ENCODE measurements at regions not wholly inside any gene's neighbourhood (a gene's known extent, or its start where the extent isn't known, plus 50 kb on each side); places are given as distances from the start of the nearest gene placed in this dataset.
"Not testable (repeated sequence)": the region's sequence is repeated elsewhere in the genome, so short reads cannot be mapped to it uniquely, and the experiment has no call there.

DNA sequence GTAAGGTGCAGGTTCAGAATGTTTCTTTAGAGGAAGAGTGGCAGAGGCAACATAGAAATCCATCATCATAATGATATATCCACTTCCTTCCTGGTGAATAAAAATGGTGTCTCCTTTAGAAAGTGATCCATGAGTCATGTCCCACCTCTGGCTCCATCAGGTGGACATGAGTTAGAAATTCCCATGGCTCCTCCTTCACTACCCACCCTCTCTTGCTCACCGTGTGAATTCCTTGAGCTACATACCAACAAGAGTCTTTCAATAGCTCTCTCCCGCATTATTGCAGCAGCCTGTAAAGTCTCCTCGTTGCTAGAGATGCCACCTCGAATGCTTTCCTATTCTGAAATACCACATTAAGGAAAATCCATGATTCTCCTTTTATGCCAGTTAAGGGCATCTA, 317.6 kb downstream of the LNPK start:
- no peak for DNase-seq (ENCODE audit: low read depth)

DNA sequence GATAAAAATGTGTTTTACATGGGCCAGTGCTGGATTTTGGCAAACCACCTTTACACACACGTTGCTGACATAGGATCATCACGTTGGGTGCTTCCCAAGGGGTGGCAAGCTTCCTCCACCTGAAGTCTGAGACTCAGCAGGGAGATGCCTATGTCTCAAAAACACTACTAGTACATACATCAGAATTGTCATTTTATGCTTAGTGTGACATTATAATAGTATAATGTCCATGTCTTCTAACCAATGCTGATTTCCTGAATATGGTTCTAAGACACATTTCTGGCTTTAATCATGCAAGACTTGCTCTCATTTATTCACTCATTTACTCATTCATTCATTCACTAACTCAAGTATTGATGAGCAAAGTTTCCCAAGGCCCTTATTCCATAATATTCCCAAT, 322.3 kb downstream of the LNPK start:
- no peak for DNase-seq (ENCODE audit: low read depth)

DNA sequence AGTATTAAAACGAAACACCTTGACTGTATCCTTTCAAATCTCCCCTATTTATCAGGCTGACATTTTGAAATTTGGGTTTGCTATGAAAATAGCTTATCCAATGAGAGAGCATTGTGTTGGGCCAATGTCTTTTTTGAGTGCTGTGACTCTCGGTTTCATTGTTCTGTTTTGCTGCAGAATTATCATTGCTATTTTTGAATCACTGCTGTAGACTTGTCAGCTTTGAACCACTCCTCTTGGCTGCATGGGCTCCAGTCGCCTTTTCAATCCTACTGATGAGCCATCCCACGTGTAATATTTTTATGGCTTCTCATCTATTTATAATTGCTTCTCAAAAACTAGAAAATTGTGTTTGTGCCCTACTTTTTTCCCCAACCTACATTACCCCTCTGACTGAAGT, 322.8 kb downstream of the LNPK start:
- DNase-seq (ENCODE audit: low read depth), result no peak

DNA sequence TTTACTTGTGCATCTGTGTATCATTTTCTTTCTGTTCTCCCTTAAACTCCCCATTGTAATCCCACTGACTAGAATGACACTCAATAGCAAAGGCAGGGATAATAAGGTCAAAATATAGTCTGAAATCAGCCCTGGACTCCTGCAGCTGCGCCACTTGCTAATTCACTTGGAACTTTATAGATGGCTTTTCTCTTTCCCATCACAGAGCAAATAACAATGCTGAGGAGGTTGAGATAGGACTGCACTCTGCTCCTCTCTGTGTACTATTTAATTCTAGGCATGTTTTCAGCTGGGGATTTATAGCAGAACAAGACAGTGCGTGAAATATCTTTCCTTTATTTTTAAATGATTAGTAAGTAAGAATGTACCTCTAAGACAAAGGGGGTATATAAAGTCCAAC, 324.2 kb downstream of the LNPK start:
- no peak for DNase-seq (ENCODE audit: low read depth)

DNA sequence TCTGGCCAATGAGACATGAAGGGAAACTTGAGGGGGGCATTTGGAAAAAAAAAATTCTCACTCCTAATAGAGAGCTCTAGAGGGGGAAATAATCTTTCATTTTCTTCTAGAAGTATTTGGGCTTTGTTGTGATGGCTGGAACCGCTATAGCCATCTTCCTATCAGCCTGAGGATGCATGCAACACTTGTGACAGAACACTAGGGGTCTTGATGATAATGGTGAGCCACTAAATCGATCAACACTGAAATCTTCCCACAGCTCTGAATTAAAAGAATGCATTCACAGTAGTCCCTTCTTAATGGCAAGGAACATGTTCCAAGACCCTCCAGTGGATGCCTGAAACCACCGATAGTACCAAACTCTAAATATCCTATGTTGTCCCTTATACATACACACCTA, 325.3 kb downstream of the LNPK start:
- no peak for DNase-seq (ENCODE audit: low read depth)

DNA sequence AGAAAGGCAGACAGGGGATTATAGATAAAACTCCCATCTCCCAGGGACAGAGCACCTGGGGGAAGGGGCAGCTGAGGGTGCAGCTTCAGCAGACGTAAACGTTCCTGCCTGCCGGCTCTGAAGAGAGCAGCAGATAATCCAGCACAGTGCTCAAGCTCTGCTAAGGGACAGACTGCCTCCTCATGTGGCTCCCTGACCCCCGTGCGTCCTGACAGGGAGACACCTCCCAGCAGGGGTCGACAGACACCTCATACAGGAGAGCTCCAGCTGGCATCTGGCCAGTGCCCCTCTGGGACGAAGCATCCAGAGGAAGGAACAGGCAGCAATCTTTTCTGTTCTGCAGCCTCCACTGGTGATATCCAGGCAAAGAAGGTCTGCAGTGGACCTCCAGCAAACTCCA, 333.3 kb downstream of the LNPK start:
- DNase-seq (ENCODE audit: low read depth), result not testable (repeated sequence)

DNA sequence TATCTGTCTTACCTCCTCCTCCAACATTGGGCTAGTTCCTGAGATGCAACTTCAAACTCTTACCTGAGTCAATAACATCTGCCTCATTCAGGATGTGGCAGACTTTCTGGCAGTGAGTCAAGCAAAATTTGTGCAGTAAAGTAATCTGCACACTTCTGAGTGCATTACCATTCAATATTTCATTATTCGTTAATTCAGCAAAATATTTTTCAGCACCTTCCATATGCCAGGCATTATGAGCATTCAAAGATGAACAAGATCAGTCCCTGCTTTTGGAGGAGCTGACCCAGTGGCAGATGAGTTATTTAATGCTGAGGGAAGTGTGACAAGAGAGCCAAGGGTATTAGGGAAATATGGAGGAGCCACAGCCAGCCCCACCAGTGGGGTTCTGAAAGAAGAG, 339.7 kb downstream of the LNPK start:
- no peak for DNase-seq (ENCODE audit: low read depth)

DNA sequence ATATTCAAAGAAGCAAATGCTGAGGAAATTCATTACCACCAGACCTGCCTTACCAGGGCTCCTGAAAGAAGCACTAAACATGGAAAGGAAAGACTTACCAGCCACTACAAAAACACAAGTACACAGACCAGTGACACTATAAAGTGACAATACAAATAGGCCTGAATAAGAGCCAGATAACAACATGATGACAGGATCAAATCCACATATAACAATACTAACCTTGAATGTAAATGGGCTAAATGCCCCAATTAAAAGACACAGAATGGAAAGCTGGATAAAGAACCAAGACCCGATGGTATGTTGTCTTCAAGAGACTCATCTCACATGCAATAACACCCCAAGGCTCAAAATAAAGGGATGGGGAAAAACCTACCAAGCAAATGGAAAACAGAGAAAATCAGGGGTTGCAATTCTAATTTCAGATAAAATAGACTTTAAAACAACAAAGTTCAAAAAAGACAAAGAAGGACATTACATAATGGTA, 353.4 kb downstream of the LNPK start:
- DNase-seq (ENCODE audit: low read depth), result no peak

DNA sequence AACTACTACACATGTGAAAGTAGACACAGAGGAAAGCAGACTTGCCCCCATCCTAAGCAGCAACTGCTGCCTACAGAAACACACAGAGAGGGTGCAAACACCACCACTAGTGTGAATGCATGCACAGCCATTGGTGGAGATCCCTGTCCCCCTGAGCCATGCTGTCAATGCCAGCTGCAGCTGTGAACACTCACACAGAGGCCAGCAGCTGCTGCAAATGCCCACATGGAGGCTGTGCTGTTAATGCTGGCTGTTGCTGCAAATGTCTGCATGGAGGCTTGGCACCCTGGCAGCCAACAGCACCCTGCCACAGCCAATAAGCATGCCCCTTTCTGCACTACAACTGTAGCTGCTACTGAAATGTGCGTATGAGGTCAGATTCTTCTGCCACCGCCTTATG, 355.0 kb downstream of the LNPK start:
- DNase-seq (ENCODE audit: low read depth), result no peak

DNA sequence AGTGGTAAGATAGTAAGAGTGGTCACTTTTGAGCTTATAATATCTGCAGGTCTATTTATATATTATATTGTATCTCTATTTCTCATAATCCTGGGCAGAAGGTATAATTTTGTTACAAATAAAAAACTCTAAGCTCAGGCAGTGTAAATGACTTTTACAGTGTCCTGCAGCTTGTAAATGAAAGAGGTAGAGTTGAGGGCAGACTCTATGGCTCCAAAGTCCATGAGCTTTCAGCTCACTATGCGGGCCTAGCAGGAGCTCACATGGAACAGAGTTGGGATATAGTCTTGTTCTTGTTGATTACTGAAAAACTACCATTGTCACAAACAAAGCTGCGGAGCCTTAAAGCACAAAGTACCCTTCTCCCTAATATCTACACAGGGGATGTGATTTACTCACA, 361.4 kb downstream of the LNPK start:
- DNase-seq (ENCODE audit: low read depth), result no peak

DNA sequence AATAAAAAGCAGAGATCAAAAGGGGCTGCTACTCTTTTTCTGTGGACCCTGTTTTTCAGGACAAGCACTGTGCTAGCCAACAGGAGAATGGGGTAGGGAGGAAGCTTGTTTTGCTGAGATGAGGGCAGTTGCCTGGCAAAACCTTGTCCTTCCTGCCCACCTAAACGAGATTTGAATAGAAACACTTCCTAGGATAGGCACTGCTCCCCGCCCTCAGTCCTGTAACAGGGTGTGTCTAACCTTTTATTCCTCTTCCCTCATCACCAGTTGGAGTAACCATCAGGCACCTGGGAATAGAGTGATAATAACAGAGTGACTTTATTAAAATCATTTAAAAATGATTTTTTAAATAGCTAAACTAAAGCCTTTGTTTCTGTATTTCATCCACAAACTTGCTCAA, 368.8 kb downstream of the LNPK start:
- no peak for DNase-seq (ENCODE audit: low read depth)

DNA sequence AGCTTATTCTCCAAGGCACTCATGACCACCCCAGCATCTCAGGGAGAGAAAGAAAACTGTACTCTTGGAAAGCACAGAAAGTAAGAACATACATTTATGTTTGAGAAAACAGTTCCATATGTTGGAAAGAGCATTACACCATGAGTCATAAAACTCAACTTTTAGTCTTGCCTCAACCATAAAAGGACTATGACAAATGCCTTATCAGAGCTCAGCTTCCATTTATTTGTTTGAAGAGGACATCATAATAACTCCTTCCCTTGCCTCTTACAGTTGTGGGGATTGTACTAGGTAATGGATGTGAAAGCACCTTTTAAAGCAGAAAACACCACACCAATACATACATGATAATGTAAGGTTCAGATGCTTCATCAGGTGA, 370.8 kb downstream of the LNPK start:
- DNase-seq (ENCODE audit: low read depth), result no peak

DNA sequence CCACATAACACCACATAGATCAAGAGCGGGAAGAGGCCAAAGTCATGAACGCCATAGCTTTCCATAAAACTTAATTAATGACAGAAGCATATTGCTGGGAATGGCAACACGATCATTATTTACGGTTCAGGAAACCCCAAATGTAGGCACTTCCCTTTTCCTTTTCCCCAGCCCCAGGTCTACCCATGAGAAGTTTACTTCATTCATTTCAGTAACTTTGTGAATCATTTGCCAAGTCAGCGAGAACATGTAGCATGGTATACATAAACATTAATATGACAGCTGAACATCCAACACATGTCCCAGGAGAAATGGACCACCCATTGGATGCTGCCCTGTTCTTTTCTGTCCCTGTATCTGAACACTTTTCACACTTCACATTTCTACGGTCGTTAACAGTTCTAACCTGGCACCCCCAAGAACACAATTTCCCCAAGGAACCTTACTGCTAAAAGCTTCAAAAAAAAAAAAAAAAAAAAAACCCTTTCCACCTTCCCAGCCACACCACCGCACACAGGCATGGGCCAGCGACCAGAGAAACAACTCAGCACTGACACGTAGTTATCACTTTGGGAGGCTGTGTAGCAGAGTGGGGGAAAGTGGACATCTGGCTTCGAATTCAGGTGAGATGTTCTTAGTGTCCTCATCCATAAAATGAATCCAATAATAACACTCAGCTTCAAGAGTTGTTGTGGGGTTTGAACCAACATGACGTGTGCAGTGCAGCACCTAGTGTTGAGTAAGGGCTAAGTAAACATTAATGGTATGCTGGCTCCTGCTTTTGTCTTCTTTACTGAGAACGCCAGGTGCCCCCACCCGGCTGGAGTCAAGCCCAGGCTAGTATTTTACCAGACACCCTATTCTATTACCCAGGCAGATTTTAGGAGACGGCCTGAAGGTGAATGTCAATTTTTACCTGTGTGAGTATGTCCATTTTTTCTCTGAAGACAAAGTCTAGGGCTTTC, 371.5 kb downstream of the LNPK start:
- no peak for DNase-seq (ENCODE audit: low read depth)

DNA sequence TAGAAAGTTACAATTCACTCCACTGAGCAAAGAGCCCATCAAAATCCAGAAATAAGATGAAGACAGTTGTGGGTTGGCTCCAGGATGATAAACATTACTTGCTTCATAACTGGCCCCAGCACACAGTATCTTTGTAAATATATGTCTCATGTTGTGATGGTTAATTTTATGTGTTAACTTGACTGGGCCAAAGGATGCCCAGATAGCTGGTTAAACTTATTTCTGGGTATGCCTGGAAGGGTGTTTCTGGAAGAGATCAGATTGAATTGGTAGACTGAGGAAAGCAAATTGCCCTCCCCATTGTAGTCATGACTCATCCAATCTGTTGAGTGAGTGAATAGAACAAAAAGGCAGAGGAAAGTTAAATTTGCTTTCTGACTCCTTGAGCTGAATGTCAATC, 373.8 kb downstream of the LNPK start:
- no peak for DNase-seq (ENCODE audit: low read depth)

DNA sequence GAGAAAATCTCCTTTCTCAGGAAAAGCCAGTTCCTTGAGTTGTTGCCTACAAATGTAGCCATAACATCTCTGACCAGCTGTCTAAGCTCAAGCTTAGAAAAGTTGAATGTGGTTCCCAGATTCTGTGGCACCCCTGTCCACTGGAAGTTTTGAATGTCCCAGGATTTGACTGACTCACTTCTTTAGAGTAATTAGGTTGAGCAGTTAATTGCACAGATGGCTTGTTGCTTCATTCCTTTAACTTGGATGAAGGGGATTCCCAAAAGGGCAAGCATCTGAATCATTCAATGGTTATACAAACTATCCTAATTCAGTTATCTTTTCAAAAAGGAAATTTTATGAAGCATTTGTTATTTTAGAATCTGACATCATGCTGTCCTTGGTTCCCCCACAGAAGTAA, 374.7 kb downstream of the LNPK start:
- no peak for DNase-seq (ENCODE audit: low read depth)

DNA sequence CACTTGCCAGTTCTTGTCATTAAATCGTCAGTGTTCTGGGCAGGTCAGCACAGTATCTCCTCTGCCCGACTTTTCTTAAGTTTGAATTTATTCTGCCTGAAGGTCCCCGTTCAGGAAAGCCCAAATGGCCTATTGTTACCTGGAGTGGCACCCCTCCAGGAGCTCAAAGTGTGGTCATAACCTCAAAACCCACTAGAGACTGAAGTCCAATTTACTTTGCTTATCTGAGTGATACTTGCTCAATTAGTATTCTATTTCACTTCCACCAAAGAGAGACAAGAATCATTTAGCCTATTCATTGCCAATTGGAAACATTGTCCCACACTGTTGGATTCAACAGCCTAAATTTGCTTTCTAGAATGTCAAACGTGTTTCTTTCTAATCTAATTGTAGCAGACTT, 375.3 kb downstream of the LNPK start:
- no peak for DNase-seq (ENCODE audit: low read depth)

DNA sequence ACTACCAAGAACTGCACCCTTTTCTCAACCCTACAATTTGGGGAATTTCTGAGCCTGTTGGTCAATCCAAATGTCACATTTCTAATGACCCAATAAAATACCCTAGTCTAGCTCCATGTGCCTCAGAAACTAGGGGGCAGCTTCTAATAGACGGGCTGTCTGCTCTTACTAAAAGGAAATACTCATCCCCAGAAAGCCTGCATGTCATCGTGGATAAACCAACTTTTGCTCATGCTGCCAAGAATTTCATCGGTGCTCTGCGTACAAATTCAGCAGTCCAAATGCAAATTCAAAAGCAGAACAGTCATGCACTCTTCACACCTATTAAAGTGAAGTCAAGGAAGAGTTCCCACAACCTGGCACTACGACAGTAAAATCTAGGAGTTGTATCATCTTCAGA, 377.3 kb downstream of the LNPK start:
- DNase-seq (ENCODE audit: low read depth), result no peak

DNA sequence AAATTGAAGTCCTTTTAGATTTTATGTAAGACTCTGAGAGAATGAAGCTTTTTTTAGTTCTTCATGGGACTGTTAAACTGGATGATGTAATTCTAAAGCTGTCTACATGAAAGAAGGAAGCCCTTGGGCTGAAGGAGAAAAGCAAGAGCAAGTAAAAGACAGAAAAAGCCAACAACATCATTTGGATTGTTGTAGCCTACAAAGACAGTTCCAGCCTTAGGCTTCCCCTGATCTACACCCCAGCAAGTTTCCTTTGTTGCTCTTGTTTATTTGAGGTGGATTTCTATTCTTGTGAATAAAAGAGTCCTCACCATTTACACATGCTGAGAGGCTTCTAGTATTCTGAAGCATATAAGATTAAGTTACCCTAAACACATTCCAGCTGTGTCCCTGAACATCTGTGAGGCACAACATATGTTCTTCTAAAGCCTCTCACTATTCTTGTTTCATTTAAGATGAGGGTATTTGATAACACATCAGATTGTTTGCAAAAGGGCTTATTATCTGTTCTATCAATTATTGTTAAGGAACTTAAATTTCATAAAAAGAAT, 377.8 kb downstream of the LNPK start:
- no peak for DNase-seq (ENCODE audit: low read depth)

DNA sequence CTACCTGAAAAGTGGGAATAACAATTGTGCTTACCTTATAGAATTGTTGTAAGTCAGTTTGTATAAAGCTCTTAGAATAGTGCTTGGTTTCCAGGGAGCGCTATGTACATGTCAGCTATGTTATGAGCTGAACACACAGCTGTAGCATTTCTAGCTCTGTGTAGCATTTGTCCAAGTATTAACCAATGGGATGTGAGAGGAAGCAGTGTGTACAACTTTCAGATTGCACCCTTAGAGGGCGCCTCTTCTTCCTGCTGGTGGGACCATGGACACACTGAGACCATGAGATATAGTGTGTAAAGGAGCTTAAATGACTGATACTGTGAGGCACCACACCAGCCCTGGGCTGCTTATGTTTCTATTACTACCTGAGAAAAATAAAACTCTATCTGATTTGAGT, 380.2 kb downstream of the LNPK start:
- no peak for DNase-seq (ENCODE audit: low read depth)

DNA sequence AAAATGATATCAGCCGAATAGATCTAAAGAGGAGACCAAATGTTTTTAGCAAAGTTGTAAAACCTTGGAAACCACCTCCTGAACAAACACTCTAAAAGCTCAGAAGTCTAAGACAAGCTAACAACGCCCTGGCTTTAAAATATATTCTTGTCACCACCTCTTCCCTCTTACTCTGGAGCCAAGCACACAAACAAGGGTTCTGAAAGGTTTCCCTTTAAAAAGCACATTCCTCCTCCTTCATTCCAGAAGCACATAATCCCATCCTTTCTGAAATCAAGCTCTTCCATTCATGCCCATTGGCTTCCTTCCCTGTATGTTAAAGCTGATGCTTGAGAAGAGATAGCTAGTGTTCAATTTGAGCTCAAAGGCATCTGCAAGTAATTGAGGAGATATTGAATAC, 382.0 kb downstream of the LNPK start:
- DNase-seq (ENCODE audit: low read depth), result no peak

DNA sequence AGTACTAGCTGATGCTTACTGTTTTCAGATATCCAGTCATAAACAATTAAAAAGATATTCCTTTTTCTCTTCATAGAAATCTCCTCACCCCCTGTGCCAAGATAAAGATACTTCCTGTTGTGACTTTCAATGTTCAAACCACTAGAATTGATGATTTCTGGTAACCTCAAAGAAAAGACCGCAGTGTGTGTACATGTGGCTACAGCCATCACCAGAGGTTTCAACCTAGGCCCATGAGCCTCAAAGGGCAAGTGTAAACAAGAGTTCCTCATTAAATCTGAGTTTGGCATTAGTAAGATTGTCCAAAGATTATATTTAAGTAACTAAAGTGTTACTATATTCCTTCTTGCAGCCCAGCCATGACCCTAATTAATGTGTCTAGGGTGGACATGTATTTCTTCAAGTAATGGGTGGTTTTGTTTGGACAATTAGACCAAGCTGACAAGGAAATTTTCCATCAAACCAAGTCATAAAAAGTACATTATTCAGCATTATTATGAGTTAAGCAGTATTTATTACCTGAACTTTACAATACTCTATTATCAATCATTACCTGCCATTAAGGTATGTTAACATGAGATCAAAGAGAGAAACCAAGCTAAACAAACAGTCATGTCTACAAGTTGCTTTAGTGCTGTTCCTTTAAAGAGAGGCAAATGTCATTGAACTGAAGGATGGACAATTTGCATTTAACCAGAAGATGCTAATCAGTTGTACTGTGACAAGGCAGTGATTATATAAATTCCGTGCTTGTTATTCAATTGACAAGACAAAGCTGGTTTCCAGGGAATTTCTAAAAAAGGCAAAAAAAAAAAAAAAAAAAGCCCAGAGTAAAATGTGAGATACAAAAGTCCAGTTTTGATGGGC, 382.7 kb downstream of the LNPK start:
- no peak for DNase-seq (ENCODE audit: low read depth)

DNA sequence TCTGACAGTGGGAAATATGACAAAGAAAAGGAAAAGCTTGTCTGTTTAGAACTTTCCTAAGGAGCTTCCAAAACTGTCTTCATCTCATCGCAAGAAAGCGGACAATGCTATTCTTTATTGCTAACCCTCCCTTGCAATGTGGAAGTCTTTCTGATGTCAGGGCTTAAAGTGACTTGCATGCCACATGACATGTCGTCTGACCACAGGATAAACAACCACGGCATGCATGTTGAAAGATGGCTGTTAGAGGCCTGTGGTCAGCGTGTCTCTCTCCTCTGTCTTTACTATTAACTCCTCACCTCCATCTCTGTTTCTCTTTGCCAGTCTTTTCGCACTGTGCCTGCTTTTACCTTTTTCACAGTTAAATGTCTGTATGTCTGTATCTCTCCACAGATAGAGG, 389.8 kb downstream of the LNPK start:
- DNase-seq (ENCODE audit: low read depth), result no peak
